GM10266 (cell line): ENCODE measurements at regions not wholly inside any gene's neighbourhood (a gene's known extent, or its start where the extent isn't known, plus 50 kb on each side); places are given as distances from the start of the nearest gene placed in this dataset.

Source experiments
- DNase-seq: peaks from one replicate; pipeline ENCODE4 v3.0.0; 2012; ENCODE audit errors: extremely low spot score
- CTCF ChIP-seq: IDR thresholded peaks from 2 replicates; pipeline ENCODE4 v1.5.1; 2012; ENCODE audit warnings: mild to moderate bottlenecking, low read depth; ENCODE audit not compliant: control insufficient read depth, insufficient read depth; ENCODE audit errors: missing control alignments

GRCh38 chr6:113505084-113505699 is 352.0 kb upstream of the MARCKS start:
- TF ChIP-seq CTCF: no peak
- DNase-seq: no peak

- DNase-seq: no peak
- no peak for TF ChIP-seq CTCF
These were observed 348.9 kb upstream of the MARCKS start for GRCh38 chr6:113508249-113508648.

GRCh38 chr6:113511100-113511499 is 346.0 kb upstream of the MARCKS start:
- TF ChIP-seq CTCF: no peak
- no peak for DNase-seq

- no peak for TF ChIP-seq CTCF
- no peak for DNase-seq
These were observed 344.6 kb upstream of the MARCKS start for GRCh38 chr6:113512576-113512975.

- TF ChIP-seq CTCF: no peak
- DNase-seq: no peak
These were observed 344.1 kb upstream of the MARCKS start for GRCh38 chr6:113513086-113513485.

- no peak for TF ChIP-seq CTCF
These were observed 334.8 kb upstream of the MARCKS start for GRCh38 chr6:113522376-113522775.

GRCh38 chr6:113524826-113525225 is 332.3 kb upstream of the MARCKS start:
- TF ChIP-seq CTCF: no peak
- DNase-seq: no peak

More at GRCh38 chr6:113522376-113522775, 334.8 kb upstream of the MARCKS start:
- DNase-seq: no peak
